Hepatocyte (in vitro differentiated cells): ENCODE measurements at regions not wholly inside any gene's neighbourhood (a gene's known extent, or its start where the extent isn't known, plus 50 kb on each side); places are given as distances from the start of the nearest gene placed in this dataset.
"Not testable (repeated sequence)": the region's sequence is repeated elsewhere in the genome, so short reads cannot be mapped to it uniquely, and the experiment has no call there.

Experiments used
- DNase-seq: peaks from one replicate; pipeline ENCODE4 v3.0.0-alpha.2; 2016; ENCODE audit warnings: low spot score
- H2AFZ ChIP-seq: fragments of 200-600 bp; sonication (generic); 2 replicates; pipeline ENCODE4 v1.6.0; 2016; ENCODE audit warnings: antibody characterized with exemption, mild to moderate bottlenecking
- H3K27ac ChIP-seq: fragments of 200-600 bp; sonication (generic); 2 replicates; pipeline ENCODE4 v1.5.1; 2016; ENCODE audit warnings: mild to moderate bottlenecking
- H3K27me3 ChIP-seq: fragments of 200-600 bp; sonication (generic); 2 replicates; pipeline ENCODE4 v1.6.1; 2016
- H3K36me3 ChIP-seq: fragments of 200-600 bp; sonication (generic); replicated peaks from 2 replicates; pipeline ENCODE4 v1.5.1; 2016; ENCODE audit warnings: low read depth; ENCODE audit not compliant: insufficient read depth
- H3K4me1 ChIP-seq: fragments of 200-600 bp; sonication (generic); 2 replicates; pipeline ENCODE4 v1.5.1; 2016; ENCODE audit warnings: mild to moderate bottlenecking, moderate library complexity; ENCODE audit not compliant: insufficient read depth
- H3K4me2 ChIP-seq: fragments of 200-600 bp; sonication (generic); 2 replicates; pipeline ENCODE4 v1.6.0; 2016
- H3K4me3 ChIP-seq: fragments of 200-600 bp; sonication (generic); 2 replicates; pipeline ENCODE4 v1.5.1; 2016; ENCODE audit warnings: mild to moderate bottlenecking
- H3K79me2 ChIP-seq: fragments of 200-600 bp; sonication (generic); 2 replicates; pipeline ENCODE4 v1.6.0; 2017; ENCODE audit warnings: mild to moderate bottlenecking
- H3K9me2 ChIP-seq: fragments of 200-600 bp; sonication (generic); replicated peaks from 2 replicates; pipeline ENCODE4 v1.6.0; 2017; ENCODE audit warnings: mild to moderate bottlenecking; ENCODE audit not compliant: insufficient read depth
- H3K9me3 ChIP-seq: fragments of 200-600 bp; sonication (generic); 2 replicates; pipeline ENCODE4 v1.5.1; 2016; ENCODE audit warnings: low read depth, mild to moderate bottlenecking
- H4K20me1 ChIP-seq: fragments of 200-600 bp; sonication (generic); 2 replicates; pipeline ENCODE4 v1.6.0; 2016; ENCODE audit warnings: mild to moderate bottlenecking; ENCODE audit not compliant: insufficient read depth, poor library complexity, severe bottlenecking
- EZH2 ChIP-seq: fragments of 200-600 bp; sonication (generic); IDR thresholded peaks from 2 replicates; pipeline ENCODE4 v1.6.1; 2016; ENCODE audit warnings: antibody characterized with exemption, mild to moderate bottlenecking, borderline replicate concordance
- EZH2phosphoT487 ChIP-seq: fragments of 200-600 bp; sonication (generic); IDR thresholded peaks from one replicate; pipeline ENCODE4 v1.6.1; 2018; ENCODE audit warnings: antibody characterized with exemption, mild to moderate bottlenecking, low read depth, moderate library complexity; ENCODE audit not compliant: unreplicated experiment, severe bottlenecking
- WGBS: methylation state at CpG from one replicate; pipeline ENCODE4 v1.1.6; 2016; ENCODE audit warnings: low lambda C conversion rate; ENCODE audit errors: missing lambda C conversion rate; 5-methylcytosine and 5-hydroxymethylcytosine counted together
- TF ChIP-seq, protein P1 (sequence below): fragments of 200-600 bp; sonication (generic); IDR thresholded peaks from 2 replicates; pipeline ENCODE4 v1.5.1; 2016; ENCODE audit warnings: antibody characterized with exemption, mild to moderate bottlenecking; ENCODE audit not compliant: poor library complexity

DNA sequence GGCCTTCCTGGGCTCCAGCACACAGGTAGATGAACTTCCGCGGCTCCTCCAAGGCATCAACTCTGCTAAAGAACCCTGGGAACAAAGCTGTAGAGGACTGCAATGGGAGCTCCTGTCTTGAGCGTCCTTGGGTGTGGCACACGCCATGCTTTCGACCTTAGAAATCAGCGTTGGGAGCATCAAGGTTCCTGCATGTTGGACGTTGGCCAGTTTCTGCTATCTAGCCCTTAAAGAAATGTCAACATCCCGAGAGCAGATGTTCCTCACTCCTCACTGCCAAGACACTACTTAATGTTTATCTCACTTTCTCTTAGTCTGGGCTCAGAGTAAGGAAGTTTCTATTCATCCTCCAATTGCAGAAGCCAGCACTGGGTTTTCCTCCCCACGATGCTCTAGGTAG, 70.6 kb upstream of the MEDAG start:
- Histone ChIP-seq H3K79me2 (no peaks in the 10 kb centered on the region), H3K4me1 (peaks cover 61% of the 10 kb centered on the region), H3K27me3 (no peaks in the 10 kb centered on the region), H4K20me1 (no peaks in the 10 kb centered on the region), H3K9me2 (no peaks in the 10 kb centered on the region), H2AFZ (no peak overlapping the region), H3K4me2 (no peak overlapping the region), H3K9me3 (no peaks in the 10 kb centered on the region), H3K27ac (peak overlapping the region; percentile 71), H3K4me3 (no peak overlapping the region), H3K36me3 (no peaks in the 10 kb centered on the region)
- WGBS = 43% methylated on average over 9 of the region's 9 CpGs
- peak; percentile 75 for DNase-seq
- TF ChIP-seq, protein P1, sequence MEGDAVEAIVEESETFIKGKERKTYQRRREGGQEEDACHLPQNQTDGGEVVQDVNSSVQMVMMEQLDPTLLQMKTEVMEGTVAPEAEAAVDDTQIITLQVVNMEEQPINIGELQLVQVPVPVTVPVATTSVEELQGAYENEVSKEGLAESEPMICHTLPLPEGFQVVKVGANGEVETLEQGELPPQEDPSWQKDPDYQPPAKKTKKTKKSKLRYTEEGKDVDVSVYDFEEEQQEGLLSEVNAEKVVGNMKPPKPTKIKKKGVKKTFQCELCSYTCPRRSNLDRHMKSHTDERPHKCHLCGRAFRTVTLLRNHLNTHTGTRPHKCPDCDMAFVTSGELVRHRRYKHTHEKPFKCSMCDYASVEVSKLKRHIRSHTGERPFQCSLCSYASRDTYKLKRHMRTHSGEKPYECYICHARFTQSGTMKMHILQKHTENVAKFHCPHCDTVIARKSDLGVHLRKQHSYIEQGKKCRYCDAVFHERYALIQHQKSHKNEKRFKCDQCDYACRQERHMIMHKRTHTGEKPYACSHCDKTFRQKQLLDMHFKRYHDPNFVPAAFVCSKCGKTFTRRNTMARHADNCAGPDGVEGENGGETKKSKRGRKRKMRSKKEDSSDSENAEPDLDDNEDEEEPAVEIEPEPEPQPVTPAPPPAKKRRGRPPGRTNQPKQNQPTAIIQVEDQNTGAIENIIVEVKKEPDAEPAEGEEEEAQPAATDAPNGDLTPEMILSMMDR = no peak
- TF ChIP-seq EZH2phosphoT487 (no peak), EZH2 (no peak)

DNA sequence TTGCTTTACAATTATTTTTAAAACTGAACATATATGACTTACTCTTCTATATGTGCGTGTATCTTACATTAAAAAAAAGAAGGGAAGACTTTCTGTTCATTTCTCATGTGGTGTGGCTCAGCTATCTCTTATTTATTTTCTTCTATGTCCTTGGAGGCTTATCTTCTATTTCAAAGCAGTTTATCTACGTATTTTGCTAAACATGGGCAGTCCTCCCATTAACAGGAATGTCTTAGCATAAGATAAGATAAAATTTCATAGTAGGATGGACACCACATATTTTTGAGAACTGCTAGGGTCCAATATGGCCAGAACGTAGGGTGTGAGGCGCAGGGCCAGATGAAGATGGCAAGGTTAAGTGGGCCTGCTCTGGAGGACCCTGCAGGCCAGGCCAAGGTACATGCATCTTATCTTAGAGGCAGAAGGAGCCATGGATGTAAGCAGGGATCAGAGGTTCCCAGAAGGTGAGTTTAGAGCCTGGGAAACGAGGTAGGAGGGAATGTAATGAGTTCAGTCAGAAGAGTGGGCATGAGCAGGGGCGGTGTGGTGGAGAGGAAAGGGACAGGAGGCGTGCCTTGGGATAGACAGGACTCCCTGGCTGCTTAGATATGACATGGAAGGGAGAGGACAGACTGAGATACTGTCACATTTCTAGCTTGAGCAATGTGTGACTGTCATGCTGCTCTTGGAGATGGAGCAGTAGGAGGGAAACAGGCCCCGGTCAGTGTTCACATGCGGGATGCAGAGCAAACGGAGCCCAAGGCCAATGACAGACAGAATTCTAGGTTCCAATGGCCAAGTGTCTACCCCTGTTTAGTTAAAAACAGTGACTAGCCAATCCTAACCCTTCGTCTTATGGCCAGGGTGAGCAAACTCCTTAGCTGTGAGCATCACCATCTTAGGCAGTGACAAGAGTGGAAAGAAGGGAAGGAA, 68.6 kb upstream of the MEDAG start:
- H3K27ac ChIP-seq = peak overlapping the region; percentile 27
- no peak for DNase-seq
- peaks cover 52% of the 10 kb centered on the region for H3K4me1 ChIP-seq
- H3K36me3 ChIP-seq = no peaks in the 10 kb centered on the region
- H3K9me3 ChIP-seq = no peaks in the 10 kb centered on the region
- 81% methylated on average over 11 of the region's 11 CpGs for WGBS
- H2AFZ ChIP-seq = no peak overlapping the region
- no peaks in the 10 kb centered on the region for H3K9me2 ChIP-seq
- H3K79me2 ChIP-seq = no peaks in the 10 kb centered on the region
- no peak overlapping the region for H3K4me3 ChIP-seq
- H3K4me2 ChIP-seq = peak overlapping the region; percentile 17
- H4K20me1 ChIP-seq = no peaks in the 10 kb centered on the region
- H3K27me3 ChIP-seq = no peaks in the 10 kb centered on the region
- no peak for TF ChIP-seq EZH2phosphoT487
- TF ChIP-seq EZH2 = no peak
- TF ChIP-seq, protein P1 = no peak

DNA sequence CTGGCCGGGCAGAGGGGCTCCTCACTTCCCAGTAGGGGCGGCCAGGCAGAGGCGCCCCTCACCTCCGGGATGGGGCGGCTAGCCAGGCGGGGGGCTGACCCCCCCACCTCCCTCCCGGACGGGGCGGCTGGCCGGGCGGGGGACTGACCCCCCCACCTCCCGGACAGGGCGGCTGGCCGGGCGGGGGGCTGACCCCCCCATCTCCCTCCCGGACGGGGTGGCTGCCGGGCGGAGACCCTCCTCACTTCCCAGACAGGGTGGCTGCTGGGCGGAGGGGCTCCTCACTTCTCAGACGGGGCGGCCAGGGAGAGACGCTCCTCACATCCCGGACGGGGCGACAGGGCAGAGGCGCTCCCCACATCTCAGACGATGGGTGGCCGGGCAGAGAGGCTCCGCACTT, 66.4 kb upstream of the MEDAG start:
- not testable (repeated sequence) for H3K9me3 ChIP-seq, DNase-seq, H3K36me3 ChIP-seq, H3K9me2 ChIP-seq, H3K27ac ChIP-seq, H3K79me2 ChIP-seq, H3K4me2 ChIP-seq, H3K4me3 ChIP-seq, H2AFZ ChIP-seq, H3K27me3 ChIP-seq, H4K20me1 ChIP-seq
- WGBS = 100% methylated on average over 6 of the region's 30 CpGs
- peaks cover 31% of the 10 kb centered on the region for H3K4me1 ChIP-seq

DNA sequence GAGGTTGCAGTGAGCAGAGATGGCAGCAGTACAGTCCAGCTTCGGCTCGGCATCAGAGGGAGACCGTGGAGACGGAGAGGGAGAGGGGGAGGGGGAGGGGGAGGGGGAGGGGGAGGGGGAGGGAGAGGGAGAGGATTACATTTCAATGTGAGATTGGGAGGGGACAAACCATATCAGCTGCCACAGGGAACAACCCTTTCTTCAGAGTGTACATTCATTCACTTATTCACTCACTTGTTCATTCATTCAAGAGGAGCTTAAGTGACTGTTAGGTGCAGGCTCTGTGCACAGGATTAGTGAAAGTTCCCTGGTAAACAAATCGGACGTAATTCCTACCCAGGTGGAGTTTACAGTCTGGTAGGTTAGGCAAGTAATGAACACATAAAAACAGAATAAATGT, 65.6 kb upstream of the MEDAG start:
- Histone ChIP-seq H3K4me1 (peaks cover 23% of the 10 kb centered on the region), H3K36me3 (no peaks in the 10 kb centered on the region), H3K4me2 (no peak overlapping the region), H3K9me3 (no peaks in the 10 kb centered on the region), H2AFZ (no peak overlapping the region), H3K79me2 (no peaks in the 10 kb centered on the region), H3K4me3 (no peak overlapping the region), H3K27me3 (no peaks in the 10 kb centered on the region), H3K27ac (no peak overlapping the region), H4K20me1 (no peaks in the 10 kb centered on the region), H3K9me2 (no peaks in the 10 kb centered on the region)
- TF ChIP-seq, protein P1 = no peak
- TF ChIP-seq EZH2 (no peak), EZH2phosphoT487 (no peak)
- 41% methylated on average over 2 of the region's 6 CpGs for WGBS
- no peak for DNase-seq
